WTC11 (cell line): ENCODE measurements at regions not wholly inside any gene's neighbourhood (a gene's known extent, or its start where the extent isn't known, plus 50 kb on each side); places are given as distances from the start of the nearest gene placed in this dataset.

Experiments
- ATAC-seq: fragments of 200-7000 bp; cut with Tn5 transposase; 2 replicates; pipeline ENCODE4 v1.10.0; 2021; ENCODE audit warnings: mild to moderate bottlenecking, moderate library complexity
- CTCF ChIA-PET: fragments of 300-600 bp; sonication (Branson Sonifier 250); formaldehyde crosslinking; loops from one replicate; lab custom pipeline; 2021; ENCODE audit warnings: antibody characterized with exemption; lab: Charles Lee
- POLR2A ChIA-PET: fragments of 350-600 bp; sonication (Branson Sonifier 250); formaldehyde crosslinking; loops from one replicate; lab custom pipeline; 2021; ENCODE audit warnings: antibody characterized with exemption; lab: Charles Lee
- DNase-seq: peaks from one replicate; pipeline ENCODE4 v3.0.0; 2021; ENCODE audit warnings: low spot score
- H3K27ac Mint-ChIP-seq: 2 replicates; pipeline ENCODE4 v1.8.0; 2021; ENCODE audit warnings: mixed read lengths
- H3K27me3 Mint-ChIP-seq: 2 replicates; pipeline ENCODE4 v1.8.0; 2021; ENCODE audit warnings: low read depth, mild to moderate bottlenecking, moderate library complexity, mixed read lengths
- H3K36me3 Mint-ChIP-seq: 2 replicates; pipeline ENCODE4 v1.8.0; 2021; ENCODE audit warnings: mixed read lengths
- H3K4me1 Mint-ChIP-seq: 2 replicates; pipeline ENCODE4 v1.8.0; 2022; ENCODE audit warnings: mixed read lengths
- H3K4me3 Mint-ChIP-seq: 2 replicates; pipeline ENCODE4 v1.8.0; 2021; ENCODE audit warnings: mild to moderate bottlenecking, moderate library complexity, mixed read lengths
- H3K9me3 Mint-ChIP-seq: 2 replicates; pipeline ENCODE4 v1.8.0; 2021; ENCODE audit warnings: mixed read lengths
- ATF3 ChIP-seq: sonication (generic); formaldehyde crosslinking; conservative IDR thresholded peaks from 2 replicates; pipeline ENCODE4 v1.8.1; 2022; ENCODE audit warnings: mild to moderate bottlenecking, missing genetic modification reagents
- ATF6 ChIP-seq: sonication (generic); formaldehyde crosslinking; IDR thresholded peaks from 2 replicates; pipeline ENCODE4 v1.8.1; 2023; ENCODE audit warnings: mild to moderate bottlenecking, missing genetic modification reagents
- CBFB ChIP-seq: sonication (generic); formaldehyde crosslinking; IDR thresholded peaks from 2 replicates; pipeline ENCODE4 v1.8.1; 2022; ENCODE audit warnings: mild to moderate bottlenecking, low read depth, missing genetic modification reagents
- E2F4 ChIP-seq: sonication (generic); formaldehyde crosslinking; IDR thresholded peaks from 2 replicates; pipeline ENCODE4 v1.8.1; 2022; ENCODE audit warnings: low read depth, mild to moderate bottlenecking, moderate library complexity, missing genetic modification reagents, borderline replicate concordance
- ERG ChIP-seq: fragments of 250-450 bp; sonication (Bioruptor Pico); IDR thresholded peaks from 2 replicates; pipeline ENCODE4 v1.8.0; 2021; ENCODE audit warnings: mild to moderate bottlenecking
- GRHL2 ChIP-seq: fragments of 250-450 bp; sonication (Bioruptor Pico); IDR thresholded peaks from 2 replicates; pipeline ENCODE4 v1.8.0; 2022; ENCODE audit warnings: mild to moderate bottlenecking, moderate library complexity; ENCODE audit not compliant: insufficient replicate concordance, severe bottlenecking
- GTF2I ChIP-seq: fragments of 250-450 bp; sonication (Bioruptor Pico); conservative IDR thresholded peaks from 2 replicates; pipeline ENCODE4 v1.4.0; 2021; ENCODE audit warnings: mild to moderate bottlenecking
- HMGA2 ChIP-seq: fragments of 250-450 bp; sonication (Bioruptor Pico); IDR thresholded peaks from 2 replicates; pipeline ENCODE4 v1.4.0; 2021; ENCODE audit warnings: mild to moderate bottlenecking, moderate library complexity
- NFYB ChIP-seq: sonication (generic); formaldehyde crosslinking; conservative IDR thresholded peaks from 2 replicates; pipeline ENCODE4 v1.8.0; 2022; ENCODE audit warnings: low read depth, missing genetic modification reagents
- NR1H2 ChIP-seq: sonication (generic); formaldehyde crosslinking; IDR thresholded peaks from 2 replicates; pipeline ENCODE4 v1.9.0; 2021; ENCODE audit warnings: mild to moderate bottlenecking, moderate library complexity, missing genetic modification reagents
- PREB ChIP-seq: sonication (generic); formaldehyde crosslinking; IDR thresholded peaks from 2 replicates; pipeline ENCODE4 v1.8.1; 2022; ENCODE audit warnings: mild to moderate bottlenecking, missing genetic modification reagents, moderate library complexity, borderline replicate concordance
- SOX15 ChIP-seq: fragments of 250-450 bp; sonication (Bioruptor Pico); IDR thresholded peaks from 2 replicates; pipeline ENCODE4 v1.9.0; 2021; ENCODE audit warnings: mild to moderate bottlenecking
- SP1 ChIP-seq: sonication (generic); formaldehyde crosslinking; conservative IDR thresholded peaks from 2 replicates; pipeline ENCODE4 v1.8.1; 2022; ENCODE audit warnings: missing genetic modification reagents
- TEAD1 ChIP-seq: sonication (generic); formaldehyde crosslinking; IDR thresholded peaks from 2 replicates; pipeline ENCODE4 v1.8.0; 2022; ENCODE audit warnings: mild to moderate bottlenecking, missing genetic modification reagents
- ZBTB43 ChIP-seq: sonication (generic); formaldehyde crosslinking; IDR thresholded peaks from 2 replicates; pipeline ENCODE4 v1.8.1; 2023; ENCODE audit warnings: mild to moderate bottlenecking, missing genetic modification reagents
- ZNF138 ChIP-seq: sonication (generic); formaldehyde crosslinking; conservative IDR thresholded peaks from 2 replicates; pipeline ENCODE4 v1.8.1; 2022; ENCODE audit warnings: mild to moderate bottlenecking, moderate library complexity, missing genetic modification reagents
- ZNF263 ChIP-seq: sonication (generic); formaldehyde crosslinking; IDR thresholded peaks from 2 replicates; pipeline ENCODE4 v1.8.1; 2022; ENCODE audit warnings: low read depth, mild to moderate bottlenecking, moderate library complexity, missing genetic modification reagents
- ZNF281 ChIP-seq: sonication (generic); formaldehyde crosslinking; IDR thresholded peaks from 2 replicates; pipeline ENCODE4 v1.8.0; 2023; ENCODE audit warnings: mild to moderate bottlenecking, missing genetic modification reagents
- ZSCAN18 ChIP-seq: fragments of 250-450 bp; sonication (Bioruptor Pico); IDR thresholded peaks from 2 replicates; pipeline ENCODE4 v2.1.2; 2022; ENCODE audit warnings: mild to moderate bottlenecking, moderate library complexity

GRCh38 chr4:135573251-135573650 is 1371.7 kb upstream of the PABPC4L start:
- no peaks in the 10 kb centered on the region for H3K4me1 Mint-ChIP-seq
- CTCF ChIA-PET = no interaction called here
- DNase-seq = no peak
- H3K27me3 Mint-ChIP-seq = no peaks in the 10 kb centered on the region
- no peaks in the 10 kb centered on the region for H3K9me3 Mint-ChIP-seq
- TF ChIP-seq NFYB (CRISPR knock-in tag) (no peak), ZNF138 (CRISPR knock-in tag) (no peak), ZNF263 (CRISPR knock-in tag) (no peak)
- TF ChIP-seq, all 79 proteins: peak for 0
- no peak for ATAC-seq
- Mint-ChIP-seq H3K4me3 (no peak overlapping the region), H3K36me3 (no peaks in the 10 kb centered on the region), H3K27ac (no peak overlapping the region)
- POLR2A ChIA-PET = no interaction called here

- no peaks in the 10 kb centered on the region for H3K36me3 Mint-ChIP-seq
- TF ChIP-seq ERG (CRISPR knock-in tag) (no peak), ZBTB43 (CRISPR knock-in tag) (no peak), E2F4 (CRISPR knock-in tag) (no peak), PREB (CRISPR knock-in tag) (no peak), GRHL2 (CRISPR knock-in tag) (no peak), TEAD1 (CRISPR knock-in tag) (no peak), NR1H2 (CRISPR knock-in tag) (no peak), CBFB (CRISPR knock-in tag) (no peak), ZSCAN18 (CRISPR knock-in tag) (no peak), ATF3 (CRISPR knock-in tag) (no peak), SP1 (CRISPR knock-in tag) (no peak), ZNF281 (CRISPR knock-in tag) (no peak), SOX15 (CRISPR knock-in tag) (no peak), ATF6 (no peak), HMGA2 (CRISPR knock-in tag) (no peak), GTF2I (no peak), ZNF138 (CRISPR knock-in tag) (no peak)
- ATAC-seq (no peak), DNase-seq (no peak)
- H3K27ac Mint-ChIP-seq = no peak overlapping the region
- ChIA-PET CTCF (no interaction called here), POLR2A (no interaction called here)
- H3K4me3 Mint-ChIP-seq = no peak overlapping the region
- no peaks in the 10 kb centered on the region; the same call in 1 of the 2 replicates for H3K27me3 Mint-ChIP-seq
- peaks cover 10% of the 10 kb centered on the region; the same call in 1 of the 2 replicates for H3K9me3 Mint-ChIP-seq
- H3K4me1 Mint-ChIP-seq = peaks cover 3% of the 10 kb centered on the region
Observed at GRCh38 chr4:135564090-135564489, 1362.5 kb upstream of the PABPC4L start.
